GM19463 (cell line): ENCODE measurements at regions not wholly inside any gene's neighbourhood (a gene's known extent, or its start where the extent isn't known, plus 50 kb on each side); places are given as distances from the start of the nearest gene placed in this dataset.
"Not testable (repeated sequence)": the region's sequence is repeated elsewhere in the genome, so short reads cannot be mapped to it uniquely, and the experiment has no call there.

ENCODE experiments used
- ATAC-seq: cut with Tn5 transposase; IDR thresholded peaks from one replicate; pipeline ENCODE4 v1.9.1; 2021; ENCODE audit warnings: mild to moderate bottlenecking, moderate library complexity; ENCODE audit not compliant: unreplicated experiment

DNA sequence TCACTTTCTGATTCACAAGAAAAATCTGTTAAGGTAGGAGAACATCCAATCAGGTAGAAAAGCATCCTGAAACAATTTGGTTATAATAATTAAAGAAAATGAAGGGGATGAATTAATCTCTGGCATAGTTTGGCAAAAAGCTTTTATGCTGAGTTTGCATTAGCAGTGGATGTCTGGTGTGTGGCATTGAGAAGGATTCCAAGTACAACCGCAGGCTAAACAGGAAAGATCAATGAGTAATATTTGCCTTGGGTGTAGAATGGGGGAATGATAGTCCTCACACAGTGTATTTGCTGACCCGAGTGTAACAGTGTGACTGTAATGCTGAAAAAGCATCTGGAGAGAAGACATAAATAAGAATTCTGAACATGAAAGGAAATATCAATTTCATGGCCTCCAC, 68.3 kb upstream of the SESTD1 start:
- ATAC-seq: no peak

GRCh38 chr2:179331061-179331460, 66.4 kb upstream of the SESTD1 start:
- ATAC-seq: no peak

DNA sequence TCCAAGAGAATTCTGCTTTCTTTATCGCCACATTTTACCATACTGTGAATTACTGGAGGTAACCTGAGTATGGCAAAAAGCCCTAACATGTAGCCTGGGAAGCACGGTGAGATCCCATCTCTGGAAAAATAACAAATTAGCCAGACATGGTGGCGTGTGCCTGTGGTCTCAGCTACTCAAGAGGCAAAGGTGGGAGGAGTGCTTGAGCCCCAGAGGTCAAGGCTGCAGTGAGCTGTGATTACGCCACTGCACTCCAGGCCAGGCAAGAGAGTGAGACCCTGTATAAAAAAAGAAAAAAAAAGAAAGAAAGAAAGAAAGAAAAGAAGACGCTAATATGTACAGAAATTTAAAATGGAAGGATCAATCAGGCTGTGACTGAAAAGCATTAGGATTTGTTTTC, 57.7 kb upstream of the SESTD1 start:
- no peak for ATAC-seq

GRCh38 chr2:179321034-179321433, 56.4 kb upstream of the SESTD1 start:
- not testable (repeated sequence) for ATAC-seq

DNA sequence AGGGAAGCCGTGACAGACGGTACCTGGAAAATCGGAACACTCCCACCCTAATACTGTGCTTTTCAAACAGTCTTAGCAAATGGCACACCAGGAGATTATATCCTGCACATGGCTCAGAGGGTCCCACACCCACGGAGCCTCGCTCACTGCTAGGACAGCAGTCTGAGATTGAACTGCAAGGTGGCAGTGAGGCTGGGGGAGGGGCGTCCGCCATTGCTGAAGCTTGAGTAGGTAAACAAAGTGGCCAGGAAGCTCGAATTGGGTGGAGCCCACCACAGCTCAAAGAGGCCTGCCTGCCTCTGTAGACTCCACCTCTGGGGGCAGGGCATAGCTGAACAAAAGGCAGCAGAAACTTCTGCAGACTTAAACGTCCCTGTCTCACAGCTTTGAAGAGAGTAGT, 50.1 kb upstream of the SESTD1 start:
- not testable (repeated sequence) for ATAC-seq
